PC-3 (cell line): ENCODE measurements at regions not wholly inside any gene's neighbourhood (a gene's known extent, or its start where the extent isn't known, plus 50 kb on each side); places are given as distances from the start of the nearest gene placed in this dataset.

ENCODE experiments used
- EZH2 ChIP-seq: fragments of 300-600 bp; sonication (generic); IDR thresholded peaks from one replicate; pipeline ENCODE4 v1.6.1; 2017; ENCODE audit warnings: antibody characterized with exemption, mild to moderate bottlenecking, low read length; ENCODE audit not compliant: unreplicated experiment
- EZH2phosphoT487 ChIP-seq: fragments of 300-600 bp; sonication (generic); IDR thresholded peaks from 2 replicates; pipeline ENCODE4 v1.6.1; 2018; ENCODE audit warnings: mild to moderate bottlenecking, antibody characterized with exemption, low read length, borderline replicate concordance
- TF ChIP-seq, protein P1 (sequence below): fragments of 300-600 bp; sonication (generic); conservative IDR thresholded peaks from 2 replicates; pipeline ENCODE4 v1.5.1; 2017; ENCODE audit warnings: antibody characterized with exemption, low read depth, mild to moderate bottlenecking, low read length

DNA sequence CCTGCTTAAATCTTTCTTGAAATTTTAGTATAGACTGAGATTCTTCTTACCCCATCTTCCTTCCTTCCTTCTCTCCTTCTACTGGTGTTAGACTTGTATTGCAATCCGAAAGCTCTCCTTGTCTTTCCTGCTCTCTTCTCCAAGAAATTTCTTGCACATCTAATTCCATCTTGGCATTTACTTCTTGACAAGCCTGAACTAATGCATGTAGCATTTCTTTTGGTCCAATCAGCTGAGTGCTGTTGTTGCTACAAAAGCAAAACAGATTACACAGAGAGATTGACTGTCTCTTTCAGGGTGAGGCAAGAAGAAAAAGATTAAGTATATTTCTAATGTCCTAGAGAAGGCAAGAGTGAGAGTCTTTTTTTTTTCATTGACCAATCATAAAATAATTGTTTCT is 51.6 kb upstream of the MAP1B start:
- TF ChIP-seq EZH2phosphoT487 = no peak
- TF ChIP-seq, protein P1, sequence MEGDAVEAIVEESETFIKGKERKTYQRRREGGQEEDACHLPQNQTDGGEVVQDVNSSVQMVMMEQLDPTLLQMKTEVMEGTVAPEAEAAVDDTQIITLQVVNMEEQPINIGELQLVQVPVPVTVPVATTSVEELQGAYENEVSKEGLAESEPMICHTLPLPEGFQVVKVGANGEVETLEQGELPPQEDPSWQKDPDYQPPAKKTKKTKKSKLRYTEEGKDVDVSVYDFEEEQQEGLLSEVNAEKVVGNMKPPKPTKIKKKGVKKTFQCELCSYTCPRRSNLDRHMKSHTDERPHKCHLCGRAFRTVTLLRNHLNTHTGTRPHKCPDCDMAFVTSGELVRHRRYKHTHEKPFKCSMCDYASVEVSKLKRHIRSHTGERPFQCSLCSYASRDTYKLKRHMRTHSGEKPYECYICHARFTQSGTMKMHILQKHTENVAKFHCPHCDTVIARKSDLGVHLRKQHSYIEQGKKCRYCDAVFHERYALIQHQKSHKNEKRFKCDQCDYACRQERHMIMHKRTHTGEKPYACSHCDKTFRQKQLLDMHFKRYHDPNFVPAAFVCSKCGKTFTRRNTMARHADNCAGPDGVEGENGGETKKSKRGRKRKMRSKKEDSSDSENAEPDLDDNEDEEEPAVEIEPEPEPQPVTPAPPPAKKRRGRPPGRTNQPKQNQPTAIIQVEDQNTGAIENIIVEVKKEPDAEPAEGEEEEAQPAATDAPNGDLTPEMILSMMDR = no peak
- no peak for TF ChIP-seq EZH2
